GM18909 (cell line): ENCODE measurements at regions not wholly inside any gene's neighbourhood (a gene's known extent, or its start where the extent isn't known, plus 50 kb on each side); places are given as distances from the start of the nearest gene placed in this dataset.
"Not testable (repeated sequence)": the region's sequence is repeated elsewhere in the genome, so short reads cannot be mapped to it uniquely, and the experiment has no call there.

Experiments
- ATAC-seq: cut with Tn5 transposase; IDR thresholded peaks from one replicate; pipeline ENCODE4 v1.9.1; 2021; ENCODE audit warnings: mild to moderate bottlenecking; ENCODE audit not compliant: unreplicated experiment, poor library complexity

DNA sequence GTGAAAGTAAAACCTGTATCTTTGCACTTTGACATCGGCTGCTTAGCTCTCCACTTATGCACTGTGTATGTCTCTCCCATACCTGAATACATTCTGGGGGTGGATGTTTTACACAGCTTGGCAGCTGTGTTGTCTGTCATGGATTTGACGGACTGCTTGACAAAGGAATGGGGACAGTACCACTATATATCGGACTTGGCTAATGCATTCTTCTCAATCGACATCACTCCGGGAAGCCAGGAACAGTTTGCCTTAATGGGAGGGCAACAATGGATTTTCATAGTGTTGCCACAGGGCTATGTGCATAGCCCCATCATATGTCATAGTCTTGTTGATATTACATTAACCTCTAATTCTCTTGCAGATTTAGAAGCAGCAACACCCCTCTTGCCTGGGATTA, 1008.3 kb downstream of the DNAH5 start:
- no peak for ATAC-seq

DNA sequence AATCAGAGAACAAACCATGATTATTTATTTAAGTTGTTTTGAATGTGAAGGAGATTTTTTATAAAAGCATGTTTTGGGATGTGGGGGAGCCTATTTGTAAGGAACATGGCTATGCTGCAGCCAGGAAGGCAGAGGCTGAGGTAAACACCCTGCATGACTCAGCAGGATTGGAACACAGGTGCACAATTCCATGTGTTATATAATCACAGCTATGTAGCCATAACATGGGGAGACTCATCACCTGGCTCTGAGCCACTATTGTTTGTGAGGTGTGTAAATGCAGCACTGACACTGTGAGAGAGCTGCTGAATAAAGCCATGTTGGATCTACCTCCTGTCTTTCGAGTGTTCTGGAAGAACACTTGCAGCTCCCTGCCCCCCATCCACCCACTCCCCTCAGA, 1009.8 kb downstream of the DNAH5 start:
- ATAC-seq = no peak

DNA sequence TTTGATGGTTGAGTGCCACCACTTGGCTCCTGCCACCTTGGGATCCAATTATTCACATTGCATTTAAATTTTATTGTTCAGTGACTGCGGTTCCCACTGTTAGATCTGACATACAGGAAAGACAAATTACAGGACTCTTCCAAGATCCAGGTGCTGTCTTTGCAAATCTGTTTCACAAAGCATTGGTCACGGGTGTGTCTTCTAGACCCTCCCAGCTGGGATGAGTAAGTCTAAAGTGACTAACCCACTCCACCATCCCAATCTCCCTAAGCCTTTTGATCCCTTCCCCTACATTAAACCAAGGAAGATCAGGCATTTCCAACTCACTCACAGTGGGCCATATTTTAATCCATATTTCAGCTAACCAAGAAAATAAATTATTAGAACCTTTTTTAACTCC, 1016.3 kb upstream of the CTNND2 start:
- no peak for ATAC-seq

DNA sequence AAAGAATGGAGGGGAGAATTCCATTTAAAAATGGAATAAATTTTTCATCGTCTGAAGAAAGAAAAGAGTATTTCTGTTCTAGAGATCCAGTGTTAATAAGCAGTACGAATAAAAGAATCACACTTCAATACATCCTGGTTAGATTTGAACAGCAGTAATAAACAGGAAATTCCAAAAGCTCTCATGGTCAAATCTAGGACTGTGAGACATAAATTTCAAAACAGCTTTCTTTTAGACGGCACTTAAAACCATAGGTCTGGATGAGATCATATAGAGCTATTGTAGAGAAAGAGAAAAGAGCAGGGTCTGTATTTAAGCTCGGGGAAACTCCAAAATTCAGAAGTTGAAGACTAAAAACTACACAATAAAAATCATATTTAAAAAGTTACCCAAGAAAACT, 1006.9 kb upstream of the CTNND2 start:
- ATAC-seq = no peak

GRCh38 chr5:12910641-12911040, 1006.4 kb upstream of the CTNND2 start:
- no peak for ATAC-seq

DNA sequence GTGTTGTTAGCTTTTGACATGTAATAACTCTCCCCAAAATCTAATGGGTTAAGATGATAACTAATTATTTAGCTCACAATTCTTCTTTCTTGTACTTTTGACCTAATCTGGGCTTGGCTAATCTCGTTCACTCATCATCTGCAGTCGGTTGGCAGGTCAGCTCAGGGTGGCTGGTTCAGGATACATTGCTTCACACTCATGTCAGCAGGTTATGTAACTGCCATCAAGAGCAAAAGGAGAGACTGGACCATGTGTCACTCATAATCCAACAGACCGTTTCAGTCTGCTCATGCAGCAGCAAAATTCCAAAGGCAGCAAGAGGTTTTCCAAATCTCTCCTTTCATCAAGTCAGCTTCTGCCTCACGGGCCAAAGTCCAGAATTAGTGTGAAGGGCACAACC, 998.4 kb upstream of the CTNND2 start:
- ATAC-seq = no peak

- ATAC-seq = no peak
Observed at GRCh38 chr5:12901696-12902095, 997.5 kb upstream of the CTNND2 start.

DNA sequence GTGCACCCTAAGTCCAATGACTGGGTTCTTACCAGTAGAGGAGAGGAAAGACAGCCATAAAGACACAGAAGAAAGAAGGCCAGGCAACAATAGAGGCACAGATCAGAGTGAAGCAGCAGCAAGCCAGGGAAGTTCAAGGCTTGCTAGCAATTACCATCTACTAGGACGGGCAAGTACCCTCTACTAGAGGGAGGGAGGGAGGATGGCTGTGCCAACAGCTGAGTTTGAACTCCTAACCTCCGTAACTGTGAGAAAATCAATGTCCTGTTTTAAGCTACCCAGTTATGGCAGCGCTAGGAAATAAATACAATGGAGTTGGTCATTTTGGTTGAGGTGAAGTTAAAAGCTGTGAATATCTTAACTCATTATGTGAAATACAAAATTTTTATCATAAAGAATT, 991.8 kb upstream of the CTNND2 start:
- ATAC-seq = no peak

DNA sequence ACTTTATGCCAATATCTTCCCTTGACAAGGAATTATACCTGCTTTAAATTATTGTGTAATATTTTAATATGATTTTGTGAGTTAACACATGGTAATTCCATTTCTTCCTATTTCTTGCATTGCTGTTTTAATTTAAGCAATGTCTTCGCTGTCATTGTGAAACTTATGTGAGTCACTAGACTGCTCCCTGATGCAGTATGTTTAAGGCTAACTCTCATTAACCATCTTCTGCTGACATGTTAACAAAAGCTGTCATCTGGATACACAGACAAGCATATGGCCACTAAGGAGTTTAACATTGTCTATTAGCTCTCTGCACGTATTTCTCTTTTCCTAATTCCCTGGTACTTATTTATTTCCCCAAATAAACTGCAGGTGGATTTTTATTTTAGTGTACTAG, 980.8 kb upstream of the CTNND2 start:
- ATAC-seq = no peak

DNA sequence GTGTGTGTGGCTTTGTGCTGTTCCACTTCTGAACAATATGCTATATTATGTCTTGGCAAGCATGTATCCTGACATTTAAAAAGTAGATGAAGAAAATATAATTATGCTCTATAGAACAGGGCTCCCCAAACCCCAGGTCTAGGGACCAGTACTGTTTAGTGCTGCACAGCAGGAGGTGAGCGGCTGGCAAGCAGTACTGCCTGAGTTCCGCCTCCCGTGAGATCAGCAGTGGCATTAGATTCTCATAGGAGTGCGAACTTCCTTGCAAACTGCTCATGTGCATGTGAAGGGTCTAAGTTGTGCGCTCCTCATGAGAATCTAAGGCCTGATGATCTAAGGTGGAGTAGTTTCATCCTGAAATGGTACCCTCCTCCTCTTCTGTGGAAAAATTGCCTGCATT, 979.1 kb upstream of the CTNND2 start:
- no peak for ATAC-seq

- ATAC-seq = no peak
Observed at GRCh38 chr5:12876541-12877298, 972.5 kb upstream of the CTNND2 start.

DNA sequence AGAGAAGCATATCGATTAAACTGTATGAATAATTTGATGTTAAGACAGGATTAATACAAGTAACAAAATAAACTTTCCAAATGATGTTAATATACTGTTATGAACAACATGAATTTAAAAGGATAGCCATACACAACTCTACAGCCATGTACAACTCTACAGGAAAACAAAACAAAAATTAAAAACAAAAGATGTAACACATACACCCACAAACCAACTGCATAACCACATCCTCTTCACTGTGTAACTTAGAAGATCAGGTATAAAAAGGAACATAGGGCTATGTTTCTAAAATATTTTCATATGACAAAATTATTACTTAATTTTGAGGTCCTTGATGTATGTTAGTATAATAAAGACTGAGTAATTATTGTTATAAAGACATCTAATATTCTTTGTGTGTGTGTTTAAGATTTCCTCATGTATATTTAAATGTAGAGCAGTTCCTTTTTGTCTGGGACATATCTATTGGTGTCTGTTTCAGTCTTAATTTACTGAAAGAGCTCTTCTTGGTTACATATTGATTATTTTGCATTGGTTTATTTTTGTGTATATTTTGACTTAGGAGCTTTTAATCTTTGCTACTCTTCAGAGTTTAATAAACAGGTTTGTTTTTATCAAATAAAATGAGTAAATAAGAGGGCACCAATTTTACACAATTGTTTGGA, 966.8 kb upstream of the CTNND2 start:
- no peak for ATAC-seq

- no peak for ATAC-seq
Observed at GRCh38 chr5:12865529-12865928, 961.3 kb upstream of the CTNND2 start.

- no peak for ATAC-seq
Observed at GRCh38 chr5:12861886-12862654, 957.8 kb upstream of the CTNND2 start.

GRCh38 chr5:12856105-12856504, 951.9 kb upstream of the CTNND2 start:
- ATAC-seq = not testable (repeated sequence)

DNA sequence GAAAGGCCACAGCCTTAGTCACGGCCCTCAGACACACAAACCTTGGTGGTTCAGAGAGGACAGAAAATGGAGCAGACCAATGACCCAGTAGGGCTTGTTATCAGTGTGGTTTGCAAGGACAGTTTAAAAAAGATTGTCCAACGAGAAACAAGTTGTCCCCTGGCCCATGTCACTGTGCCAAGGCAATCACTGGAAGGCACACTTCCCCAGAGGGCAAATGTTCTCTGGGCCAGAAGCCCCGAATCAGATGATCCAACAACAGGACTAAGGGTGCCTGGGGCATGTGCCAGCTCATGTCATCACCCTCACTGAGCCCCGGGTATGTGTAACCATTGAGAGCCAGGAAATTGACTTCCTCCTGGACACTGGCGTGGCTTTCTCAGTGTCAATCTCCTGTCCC, 950.1 kb upstream of the CTNND2 start:
- no peak for ATAC-seq

DNA sequence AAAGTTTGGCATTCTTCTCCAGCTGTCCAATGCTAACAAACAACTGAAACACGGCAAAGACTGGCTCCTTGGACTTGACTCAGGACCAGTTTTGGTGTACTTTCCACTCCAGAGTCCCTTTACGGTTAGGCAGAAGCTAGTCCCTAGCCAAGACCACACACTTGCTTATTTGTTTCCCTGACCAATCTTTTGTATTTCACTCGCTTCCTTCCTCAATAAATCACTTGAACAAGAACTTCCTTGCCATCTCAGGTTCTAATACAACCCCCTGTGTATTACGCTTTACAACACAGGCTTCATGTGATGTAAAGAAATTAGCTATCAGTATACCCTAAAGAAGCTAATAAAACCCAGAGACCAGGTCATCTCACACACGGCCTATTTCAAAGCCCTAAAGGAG, 947.5 kb upstream of the CTNND2 start:
- ATAC-seq = no peak

DNA sequence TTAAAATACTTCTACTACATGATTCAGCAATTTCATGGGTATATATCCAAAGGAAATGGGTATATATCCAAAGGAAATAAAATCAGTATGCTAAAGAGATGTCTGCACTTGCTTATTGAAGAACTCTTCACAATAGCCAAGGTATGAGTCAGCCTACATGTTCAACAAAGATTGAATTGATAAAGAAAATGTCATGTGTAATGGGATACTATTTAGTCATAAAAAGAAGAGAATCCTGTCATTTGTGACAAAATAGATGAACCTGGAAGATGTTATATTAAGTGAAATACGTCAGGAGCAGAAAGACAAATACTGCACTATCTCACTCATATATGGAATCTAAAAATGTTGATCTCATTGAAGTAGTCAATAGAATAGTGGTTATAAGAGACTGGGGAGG, 944.5 kb upstream of the CTNND2 start:
- ATAC-seq = no peak

DNA sequence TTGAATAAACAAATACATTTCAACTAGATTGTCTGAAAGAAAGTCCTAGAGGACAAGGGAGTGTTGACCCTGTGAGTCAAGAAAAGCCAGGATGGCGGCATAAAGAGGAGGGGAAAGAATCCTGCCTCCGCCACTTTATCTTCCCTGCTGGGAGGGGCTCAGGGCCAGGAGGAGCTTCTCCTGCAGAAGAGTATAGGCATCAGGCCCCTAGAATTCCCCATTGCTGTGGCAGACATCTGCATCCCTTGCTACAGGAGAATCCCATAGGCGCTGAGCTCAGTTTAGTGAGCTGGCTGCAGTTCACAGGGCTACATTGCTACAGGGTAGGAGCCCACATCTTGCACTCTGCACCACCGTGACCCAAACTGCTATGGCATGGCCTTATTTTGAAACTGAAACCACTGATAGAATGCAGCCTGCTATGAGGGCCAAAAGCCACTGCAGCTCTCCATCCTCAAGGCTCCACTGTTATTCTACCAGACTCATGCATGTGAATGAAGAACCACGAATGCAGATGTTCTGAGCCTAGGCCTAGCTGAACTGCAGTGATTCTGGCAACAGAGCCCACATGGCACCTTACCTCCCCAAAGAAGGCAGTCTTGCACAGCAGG, 941.4 kb upstream of the CTNND2 start:
- no peak for ATAC-seq

DNA sequence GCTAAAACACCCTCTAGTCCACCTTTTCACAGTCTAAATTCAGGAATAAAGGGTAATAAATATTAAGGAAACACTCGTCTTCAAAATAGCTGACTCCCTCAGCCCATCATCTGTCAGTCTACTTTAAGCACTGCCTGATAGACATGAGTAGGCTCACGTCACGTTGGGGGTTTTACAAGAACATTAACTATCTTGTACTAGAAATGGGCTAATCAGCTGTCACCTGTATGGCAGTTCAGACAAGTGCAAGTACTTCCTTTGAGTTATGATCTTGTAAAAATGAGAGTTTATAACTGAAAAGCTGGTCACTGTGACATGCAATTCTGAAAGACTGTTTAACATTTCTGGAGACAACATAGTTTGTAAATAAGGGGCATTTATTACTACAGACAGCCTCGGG, 936.7 kb upstream of the CTNND2 start:
- ATAC-seq = no peak

DNA sequence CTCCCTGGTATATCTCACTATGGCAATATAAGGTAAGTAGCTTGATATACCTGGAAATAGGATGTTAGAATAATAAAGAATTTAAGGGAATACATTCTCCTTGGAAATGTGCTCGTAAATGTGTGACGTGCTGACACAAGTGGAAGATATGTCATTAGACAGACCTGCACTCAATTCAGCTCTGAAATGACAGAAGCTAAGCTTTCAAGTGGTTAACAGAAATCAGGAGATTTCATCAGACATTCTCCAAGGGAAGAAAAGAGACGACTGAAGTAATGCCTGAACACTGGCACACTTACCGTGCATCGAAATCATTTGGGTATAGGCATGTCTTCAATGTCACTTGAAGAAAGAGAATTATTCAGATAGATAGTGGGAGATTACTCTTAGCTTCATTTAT, 933.3 kb upstream of the CTNND2 start:
- ATAC-seq = no peak
